ENCODE measurements at regions not wholly inside any gene's neighbourhood (a gene's known extent, or its start where the extent isn't known, plus 50 kb on each side); places are given as distances from the start of the nearest gene placed in this dataset.

DNA sequence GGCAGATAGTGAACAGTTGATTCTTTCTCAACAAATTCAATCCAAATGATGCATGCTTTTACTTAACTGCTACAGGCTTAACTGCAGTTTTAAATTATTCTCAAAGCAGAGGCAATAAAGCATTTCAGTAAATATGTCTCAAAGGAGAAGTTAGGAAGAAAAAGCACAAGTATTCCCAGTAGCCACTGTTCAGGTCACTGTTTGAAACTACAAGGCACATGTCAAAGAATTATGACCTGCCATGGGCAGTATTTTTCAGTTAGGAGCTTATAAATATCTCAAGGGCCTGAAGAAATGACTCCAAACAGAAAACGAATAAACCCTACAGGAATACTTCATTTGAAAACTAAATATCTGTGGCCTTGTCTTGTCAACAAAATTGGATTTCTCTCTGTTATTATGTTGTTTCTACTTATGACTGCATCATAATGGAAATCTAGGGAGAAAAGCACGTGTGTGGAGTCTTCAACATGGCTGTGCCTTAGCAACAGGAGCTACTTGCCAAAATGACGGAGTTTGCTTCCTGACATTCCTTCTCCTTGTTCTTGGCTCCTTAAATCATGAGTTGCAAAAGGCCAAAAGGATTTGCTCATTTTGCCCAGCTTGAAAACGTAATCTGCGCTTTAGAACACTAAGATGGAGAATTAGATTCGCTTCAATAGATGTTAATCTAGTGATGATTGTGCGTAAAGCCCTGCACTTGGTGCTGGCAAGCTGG, 67.6 kb upstream of the GPR101 start:
- H3K4me3 ChIP-seq (replicated peaks in 1 of 4; ENCODE audit: control extremely low read depth in 1 of 4, insufficient read depth in 1 of 4, low read depth in 3 of 4, low read length in 4 of 4) = no peak overlapping the region
- no peaks in the 10 kb centered on the region for H3K79me2 ChIP-seq (ENCODE audit: control insufficient read depth, insufficient read depth, low read length)

More for the DNA sequence above, 67.6 kb upstream of the GPR101 start:
- H4K20me1 ChIP-seq (ENCODE audit: control insufficient read depth, extremely low read depth, insufficient read depth, low read length) = no peaks in the 10 kb centered on the region
- no peak overlapping the region for H3K9ac ChIP-seq (ENCODE audit: insufficient read depth, low read length)
- H3K4me1 ChIP-seq (ENCODE audit: control insufficient read depth, extremely low read depth, insufficient read depth, low read length) = no peaks in the 10 kb centered on the region
- H3K4me2 ChIP-seq (ENCODE audit: extremely low read depth, insufficient read depth, low read length) = no peak overlapping the region
- no peak overlapping the region for H3K27ac ChIP-seq (ENCODE audit: insufficient read depth, low read length)
- H3K9me3 ChIP-seq (ENCODE audit: control insufficient read depth, insufficient read depth, low read depth, low read length) = no peaks in the 10 kb centered on the region
- H3K27me3 ChIP-seq (ENCODE audit: control insufficient read depth, insufficient read depth, low read length) = no peaks in the 10 kb centered on the region
- TF ChIP-seq, protein P1, sequence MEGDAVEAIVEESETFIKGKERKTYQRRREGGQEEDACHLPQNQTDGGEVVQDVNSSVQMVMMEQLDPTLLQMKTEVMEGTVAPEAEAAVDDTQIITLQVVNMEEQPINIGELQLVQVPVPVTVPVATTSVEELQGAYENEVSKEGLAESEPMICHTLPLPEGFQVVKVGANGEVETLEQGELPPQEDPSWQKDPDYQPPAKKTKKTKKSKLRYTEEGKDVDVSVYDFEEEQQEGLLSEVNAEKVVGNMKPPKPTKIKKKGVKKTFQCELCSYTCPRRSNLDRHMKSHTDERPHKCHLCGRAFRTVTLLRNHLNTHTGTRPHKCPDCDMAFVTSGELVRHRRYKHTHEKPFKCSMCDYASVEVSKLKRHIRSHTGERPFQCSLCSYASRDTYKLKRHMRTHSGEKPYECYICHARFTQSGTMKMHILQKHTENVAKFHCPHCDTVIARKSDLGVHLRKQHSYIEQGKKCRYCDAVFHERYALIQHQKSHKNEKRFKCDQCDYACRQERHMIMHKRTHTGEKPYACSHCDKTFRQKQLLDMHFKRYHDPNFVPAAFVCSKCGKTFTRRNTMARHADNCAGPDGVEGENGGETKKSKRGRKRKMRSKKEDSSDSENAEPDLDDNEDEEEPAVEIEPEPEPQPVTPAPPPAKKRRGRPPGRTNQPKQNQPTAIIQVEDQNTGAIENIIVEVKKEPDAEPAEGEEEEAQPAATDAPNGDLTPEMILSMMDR (conservative IDR thresholded peaks at IDR 0.05 in 1 of 2, IDR thresholded peaks at IDR 0.05 in 1 of 2; ENCODE audit: low read depth in 1 of 2, low read length in 2 of 2) = no peak
- TF ChIP-seq EZH2 (IDR thresholded peaks at IDR 0.05; ENCODE audit: low read length, missing control alignments) = no peak
- H2AFZ ChIP-seq (ENCODE audit: low read length) = no peak overlapping the region
- no peaks in the 10 kb centered on the region for H3K36me3 ChIP-seq (ENCODE audit: control insufficient read depth, insufficient read depth, low read length)
- no peak for DNase-seq (ENCODE audit: low read depth in 2 of 2)
